Right hindlimb (tissue), 1 donor: ENCODE measurements at regions not wholly inside any gene's neighbourhood (a gene's known extent, or its start where the extent isn't known, plus 50 kb on each side); places are given as distances from the start of the nearest gene placed in this dataset.

Source experiments
- DNase-seq: peaks from one replicate; pipeline ENCODE4 v3.0.0-alpha.2; 2018

GRCh38 chr6:102701019-102701418 lies 1307.5 kb downstream of the GRIK2 start:
- no peak for DNase-seq

- no peak for DNase-seq
Measured at GRCh38 chr6:102686461-102686860, 1293.0 kb downstream of the GRIK2 start.

GRCh38 chr6:102680413-102680812 lies 1286.9 kb downstream of the GRIK2 start:
- DNase-seq: no peak

- DNase-seq: no peak
Measured at GRCh38 chr6:102679865-102680264, 1286.4 kb downstream of the GRIK2 start.

- DNase-seq: no peak
Measured at GRCh38 chr6:102677225-102677624, 1283.7 kb downstream of the GRIK2 start.

GRCh38 chr6:102670735-102671134 lies 1277.2 kb downstream of the GRIK2 start:
- DNase-seq: no peak

- no peak for DNase-seq
Measured at GRCh38 chr6:102662851-102663250, 1269.3 kb downstream of the GRIK2 start.

- DNase-seq: no peak
Measured at GRCh38 chr6:102660303-102660702, 1266.8 kb downstream of the GRIK2 start.

GRCh38 chr6:102655823-102656222 lies 1262.3 kb downstream of the GRIK2 start:
- no peak for DNase-seq

GRCh38 chr6:102641426-102641825 lies 1247.9 kb downstream of the GRIK2 start:
- DNase-seq: no peak

GRCh38 chr6:102631921-102632320 lies 1238.4 kb downstream of the GRIK2 start:
- no peak for DNase-seq

GRCh38 chr6:102623201-102623600 lies 1229.7 kb downstream of the GRIK2 start:
- DNase-seq: no peak

- no peak for DNase-seq
Measured at GRCh38 chr6:102619585-102619984, 1226.1 kb downstream of the GRIK2 start.

- no peak for DNase-seq
Measured at GRCh38 chr6:102582569-102582968, 1189.1 kb downstream of the GRIK2 start.

GRCh38 chr6:102581378-102582124 lies 1188.0 kb downstream of the GRIK2 start:
- no peak for DNase-seq

- DNase-seq: no peak
Measured at GRCh38 chr6:102571236-102571908, 1177.9 kb downstream of the GRIK2 start.

GRCh38 chr6:102562713-102563112 lies 1169.2 kb downstream of the GRIK2 start:
- DNase-seq: no peak

- DNase-seq: no peak
Measured at GRCh38 chr6:102553214-102553613, 1159.7 kb downstream of the GRIK2 start.

- no peak for DNase-seq
Measured at GRCh38 chr6:102549221-102549874, 1155.8 kb downstream of the GRIK2 start.

GRCh38 chr6:102525336-102525735 lies 1131.8 kb downstream of the GRIK2 start:
- DNase-seq: no peak

GRCh38 chr6:102520966-102521365 lies 1127.5 kb downstream of the GRIK2 start:
- DNase-seq: no peak

- no peak for DNase-seq
Measured at GRCh38 chr6:102517506-102517905, 1124.0 kb downstream of the GRIK2 start.

- no peak for DNase-seq
Measured at GRCh38 chr6:102501615-102502014, 1108.1 kb downstream of the GRIK2 start.

- no peak for DNase-seq
Measured at GRCh38 chr6:102494808-102495207, 1101.3 kb downstream of the GRIK2 start.
